Rectal smooth muscle tissue (tissue), 1 donor: ENCODE measurements at regions not wholly inside any gene's neighbourhood (a gene's known extent, or its start where the extent isn't known, plus 50 kb on each side); places are given as distances from the start of the nearest gene placed in this dataset.
A peak's percentile ranks its signal among the peaks of the same experiment; 100 is the strongest.

Experiments
- H3K27ac ChIP-seq: one replicate; pipeline ENCODE4 v1.7.0; 2013; ENCODE audit warnings: low read depth, low read length, inconsistent platforms
- H3K27me3 ChIP-seq: one replicate; pipeline ENCODE4 v1.7.0; 2013; ENCODE audit warnings: low read length; ENCODE audit not compliant: control insufficient read depth, insufficient read depth
- H3K36me3 ChIP-seq: one replicate; pipeline ENCODE4 v1.7.0; 2013; ENCODE audit warnings: low read length; ENCODE audit not compliant: control insufficient read depth, insufficient read depth
- H3K4me1 ChIP-seq: one replicate; pipeline ENCODE4 v1.7.0; 2013; ENCODE audit warnings: low read length; ENCODE audit not compliant: control insufficient read depth, insufficient read depth
- H3K4me3 ChIP-seq: one replicate; pipeline ENCODE4 v1.7.0; 2013; ENCODE audit warnings: low read length
- H3K9ac ChIP-seq: one replicate; pipeline ENCODE4 v1.7.0; 2013; ENCODE audit warnings: low read length

- H3K36me3 ChIP-seq, result no peaks in the 10 kb centered on the region
- no peak overlapping the region for H3K4me3 ChIP-seq
- H3K27me3 ChIP-seq, result no peaks in the 10 kb centered on the region
- H3K9ac ChIP-seq, result no peak overlapping the region
- no peaks in the 10 kb centered on the region for H3K4me1 ChIP-seq
- no peak overlapping the region for H3K27ac ChIP-seq
These were observed 282.3 kb downstream of the KLF6 start for GRCh38 chr10:3502673-3503072.

- no peaks in the 10 kb centered on the region for H3K36me3 ChIP-seq
- H3K4me1 ChIP-seq, result no peaks in the 10 kb centered on the region
- H3K27ac ChIP-seq, result peak overlapping the region; percentile 7
- H3K9ac ChIP-seq, result no peak overlapping the region
- H3K4me3 ChIP-seq, result no peak overlapping the region
- H3K27me3 ChIP-seq, result no peaks in the 10 kb centered on the region
These were observed 284.6 kb downstream of the KLF6 start for GRCh38 chr10:3500408-3500856.

- Histone ChIP-seq H3K27ac (no peak overlapping the region), H3K4me3 (no peak overlapping the region), H3K9ac (no peak overlapping the region), H3K4me1 (no peaks in the 10 kb centered on the region), H3K36me3 (no peaks in the 10 kb centered on the region), H3K27me3 (no peaks in the 10 kb centered on the region)
These were observed 285.9 kb downstream of the KLF6 start for GRCh38 chr10:3499120-3499519.

GRCh38 chr10:3497581-3497980 is 287.4 kb downstream of the KLF6 start:
- no peaks in the 10 kb centered on the region for H3K36me3 ChIP-seq
- no peak overlapping the region for H3K4me3 ChIP-seq
- no peak overlapping the region for H3K9ac ChIP-seq
- no peaks in the 10 kb centered on the region for H3K27me3 ChIP-seq
- no peak overlapping the region for H3K27ac ChIP-seq
- H3K4me1 ChIP-seq, result peaks cover 2% of the 10 kb centered on the region

GRCh38 chr10:3496138-3496537 is 288.9 kb downstream of the KLF6 start:
- no peak overlapping the region for H3K27ac ChIP-seq
- H3K36me3 ChIP-seq, result no peaks in the 10 kb centered on the region
- H3K4me1 ChIP-seq, result peaks cover 2% of the 10 kb centered on the region
- H3K27me3 ChIP-seq, result no peaks in the 10 kb centered on the region
- no peak overlapping the region for H3K9ac ChIP-seq
- H3K4me3 ChIP-seq, result no peak overlapping the region

GRCh38 chr10:3495281-3495680 is 289.7 kb downstream of the KLF6 start:
- Histone ChIP-seq H3K4me3 (no peak overlapping the region), H3K9ac (no peak overlapping the region), H3K36me3 (no peaks in the 10 kb centered on the region), H3K27ac (no peak overlapping the region), H3K4me1 (peaks cover 2% of the 10 kb centered on the region), H3K27me3 (no peaks in the 10 kb centered on the region)

- Histone ChIP-seq H3K27me3 (no peaks in the 10 kb centered on the region), H3K27ac (peak overlapping the region; percentile 18), H3K9ac (no peak overlapping the region)
These were observed 290.2 kb downstream of the KLF6 start for GRCh38 chr10:3494838-3495230.

GRCh38 chr10:3494131-3494837 is 290.7 kb downstream of the KLF6 start:
- Histone ChIP-seq H3K4me1 (peaks cover 2% of the 10 kb centered on the region), H3K9ac (no peak overlapping the region), H3K27ac (peak overlapping the region; percentile 47), H3K27me3 (no peaks in the 10 kb centered on the region), H3K36me3 (no peaks in the 10 kb centered on the region), H3K4me3 (no peak overlapping the region)

More at GRCh38 chr10:3494838-3495230, 290.2 kb downstream of the KLF6 start:
- H3K4me3 ChIP-seq, result no peak overlapping the region
- peaks cover 2% of the 10 kb centered on the region for H3K4me1 ChIP-seq
- no peaks in the 10 kb centered on the region for H3K36me3 ChIP-seq

- Histone ChIP-seq H3K27ac (no peak overlapping the region), H3K27me3 (no peaks in the 10 kb centered on the region), H3K4me3 (no peak overlapping the region), H3K9ac (no peak overlapping the region), H3K36me3 (no peaks in the 10 kb centered on the region), H3K4me1 (peaks cover 2% of the 10 kb centered on the region)
These were observed 291.4 kb downstream of the KLF6 start for GRCh38 chr10:3493621-3494020.

GRCh38 chr10:3491571-3491970 is 293.4 kb downstream of the KLF6 start:
- H3K4me3 ChIP-seq, result no peak overlapping the region
- peaks cover 2% of the 10 kb centered on the region for H3K4me1 ChIP-seq
- H3K36me3 ChIP-seq, result no peaks in the 10 kb centered on the region
- H3K27me3 ChIP-seq, result no peaks in the 10 kb centered on the region
- H3K9ac ChIP-seq, result no peak overlapping the region
- H3K27ac ChIP-seq, result no peak overlapping the region

GRCh38 chr10:3487228-3487627 is 297.8 kb downstream of the KLF6 start:
- Histone ChIP-seq H3K27me3 (no peaks in the 10 kb centered on the region), H3K27ac (no peak overlapping the region), H3K4me1 (peaks cover 7% of the 10 kb centered on the region), H3K36me3 (no peaks in the 10 kb centered on the region), H3K9ac (no peak overlapping the region), H3K4me3 (no peak overlapping the region)

GRCh38 chr10:3486346-3487065 is 298.5 kb downstream of the KLF6 start:
- Histone ChIP-seq H3K27me3 (no peaks in the 10 kb centered on the region), H3K4me3 (no peak overlapping the region), H3K4me1 (peaks cover 7% of the 10 kb centered on the region), H3K27ac (no peak overlapping the region), H3K9ac (no peak overlapping the region), H3K36me3 (no peaks in the 10 kb centered on the region)
